NOMO-1 (cell line): ENCODE measurements at regions not wholly inside any gene's neighbourhood (a gene's known extent, or its start where the extent isn't known, plus 50 kb on each side); places are given as distances from the start of the nearest gene placed in this dataset.
"Not testable (repeated sequence)": the region's sequence is repeated elsewhere in the genome, so short reads cannot be mapped to it uniquely, and the experiment has no call there.

Experiments used
- DNase-seq, 2 experiments: peaks; one replicate each; lab custom pipeline; 2025; ENCODE audit not compliant: unreplicated experiment in 2 of 2; lab: John Stamatoyannopoulos, UW

- DNase-seq, result no peak
Observed at GRCh38 chr22:48428631-48429371, 1398.9 kb downstream of the BRD1 start.

- no peak for DNase-seq
Observed at GRCh38 chr22:48427731-48428211, 1399.9 kb downstream of the BRD1 start.

- no peak for DNase-seq
Observed at GRCh38 chr22:48426466-48427380, 1401.0 kb downstream of the BRD1 start.

GRCh38 chr22:48425641-48426040, 1402.0 kb downstream of the BRD1 start:
- no peak for DNase-seq

- no peak for DNase-seq
Observed at GRCh38 chr22:48425091-48425506, 1402.6 kb downstream of the BRD1 start.

- DNase-seq, result no peak
Observed at GRCh38 chr22:48424661-48425060, 1403.0 kb downstream of the BRD1 start.

GRCh38 chr22:48424201-48424627, 1403.5 kb downstream of the BRD1 start:
- no peak for DNase-seq

- no peak for DNase-seq
Observed at GRCh38 chr22:48423481-48423911, 1404.2 kb downstream of the BRD1 start.

GRCh38 chr22:48422900-48423480, 1404.7 kb downstream of the BRD1 start:
- DNase-seq, result no peak

- no peak for DNase-seq
Observed at GRCh38 chr22:48418831-48419230, 1408.8 kb downstream of the BRD1 start.

- DNase-seq, result no peak
Observed at GRCh38 chr22:48417225-48418070, 1410.2 kb downstream of the BRD1 start.

- no peak for DNase-seq
Observed at GRCh38 chr22:48416396-48417224, 1411.1 kb downstream of the BRD1 start.

- no peak for DNase-seq
Observed at GRCh38 chr22:48415520-48415919, 1412.2 kb downstream of the BRD1 start.

- DNase-seq, result no peak
Observed at GRCh38 chr22:48414651-48415050, 1413.0 kb downstream of the BRD1 start.

GRCh38 chr22:48412931-48413330, 1414.7 kb downstream of the BRD1 start:
- DNase-seq, result not testable (repeated sequence)

GRCh38 chr22:48410536-48410935, 1417.1 kb downstream of the BRD1 start:
- DNase-seq, result no peak

- DNase-seq, result no peak
Observed at GRCh38 chr22:48407256-48407955, 1420.3 kb downstream of the BRD1 start.

GRCh38 chr22:48406161-48406560, 1421.5 kb downstream of the BRD1 start:
- no peak for DNase-seq

GRCh38 chr22:48405741-48406140, 1421.9 kb downstream of the BRD1 start:
- DNase-seq, result no peak
